ENCODE measurements at regions not wholly inside any gene's neighbourhood (a gene's known extent, or its start where the extent isn't known, plus 50 kb on each side); places are given as distances from the start of the nearest gene placed in this dataset.

- TF ChIP-seq, protein P1, sequence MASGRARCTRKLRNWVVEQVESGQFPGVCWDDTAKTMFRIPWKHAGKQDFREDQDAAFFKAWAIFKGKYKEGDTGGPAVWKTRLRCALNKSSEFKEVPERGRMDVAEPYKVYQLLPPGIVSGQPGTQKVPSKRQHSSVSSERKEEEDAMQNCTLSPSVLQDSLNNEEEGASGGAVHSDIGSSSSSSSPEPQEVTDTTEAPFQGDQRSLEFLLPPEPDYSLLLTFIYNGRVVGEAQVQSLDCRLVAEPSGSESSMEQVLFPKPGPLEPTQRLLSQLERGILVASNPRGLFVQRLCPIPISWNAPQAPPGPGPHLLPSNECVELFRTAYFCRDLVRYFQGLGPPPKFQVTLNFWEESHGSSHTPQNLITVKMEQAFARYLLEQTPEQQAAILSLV (tag; IDR thresholded peaks at IDR 0.05), result peak; percentile 76
- TF ChIP-seq ATF3 (IDR thresholded peaks at IDR 0.05) (peak; percentile 99), ATF3 (CRISPR knock-in tag; conservative IDR thresholded peaks at IDR 0.05) (peak; percentile 91), CTBP1 (IDR thresholded peaks at IDR 0.05; ENCODE audit: borderline replicate concordance) (peak; percentile 99), ZBTB17 (CRISPR knock-in tag; IDR thresholded peaks at IDR 0.05) (no peak), NEUROD1 (IDR thresholded peaks at IDR 0.05; ENCODE audit: borderline replicate concordance, low read depth, low read length, partially characterized antibody) (peak; percentile 28), ATF4 (CRISPR knock-in tag; IDR thresholded peaks at IDR 0.05) (peak; percentile 79), STAG1 (CRISPR knock-in tag; IDR thresholded peaks at IDR 0.05; ENCODE audit: borderline replicate concordance) (peak; percentile 69; the same call in 1 of the 2 replicates), TARDBP (IDR thresholded peaks at IDR 0.05) (peak; percentile 47; the same call in 1 of the 2 replicates), NELFE (IDR thresholded peaks at IDR 0.05; ENCODE audit: insufficient read depth, insufficient read length) (no peak), DPF2 (IDR thresholded peaks at IDR 0.05) (peak; percentile 58; the same call in 1 of the 2 replicates), CBX3 (IDR thresholded peaks at IDR 0.05; ENCODE audit: borderline replicate concordance in 1 of 2, low read length in 2 of 2) (no peak), MAZ (CRISPR knock-in tag; conservative IDR thresholded peaks at IDR 0.05 in 1 of 2, IDR thresholded peaks at IDR 0.05 in 1 of 2) (peak in 1 of 2 experiments; percentile 75; a peak in 2 of 4 replicates), TRIM24 (IDR thresholded peaks at IDR 0.05) (peak; percentile 77 to 85), CBX8 (IDR thresholded peaks at IDR 0.05; ENCODE audit: borderline replicate concordance, extremely low read depth, low read depth, low read length, poor library complexity, severe bottlenecking) (no peak), MECOM (CRISPR knock-in tag; IDR thresholded peaks at IDR 0.05) (peak; percentile 54; the same call in 1 of the 2 replicates), RHOXF2B (CRISPR knock-in tag; conservative IDR thresholded peaks at IDR 0.05) (no peak)
- TF ChIP-seq, protein P2, sequence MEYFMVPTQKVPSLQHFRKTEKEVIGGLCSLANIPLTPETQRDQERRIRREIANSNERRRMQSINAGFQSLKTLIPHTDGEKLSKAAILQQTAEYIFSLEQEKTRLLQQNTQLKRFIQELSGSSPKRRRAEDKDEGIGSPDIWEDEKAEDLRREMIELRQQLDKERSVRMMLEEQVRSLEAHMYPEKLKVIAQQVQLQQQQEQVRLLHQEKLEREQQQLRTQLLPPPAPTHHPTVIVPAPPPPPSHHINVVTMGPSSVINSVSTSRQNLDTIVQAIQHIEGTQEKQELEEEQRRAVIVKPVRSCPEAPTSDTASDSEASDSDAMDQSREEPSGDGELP (CRISPR knock-in tag; IDR thresholded peaks at IDR 0.05; ENCODE audit: borderline replicate concordance), result peak; percentile 83; the same call in 1 of the 2 replicates
- TF ChIP-seq, protein P3, sequence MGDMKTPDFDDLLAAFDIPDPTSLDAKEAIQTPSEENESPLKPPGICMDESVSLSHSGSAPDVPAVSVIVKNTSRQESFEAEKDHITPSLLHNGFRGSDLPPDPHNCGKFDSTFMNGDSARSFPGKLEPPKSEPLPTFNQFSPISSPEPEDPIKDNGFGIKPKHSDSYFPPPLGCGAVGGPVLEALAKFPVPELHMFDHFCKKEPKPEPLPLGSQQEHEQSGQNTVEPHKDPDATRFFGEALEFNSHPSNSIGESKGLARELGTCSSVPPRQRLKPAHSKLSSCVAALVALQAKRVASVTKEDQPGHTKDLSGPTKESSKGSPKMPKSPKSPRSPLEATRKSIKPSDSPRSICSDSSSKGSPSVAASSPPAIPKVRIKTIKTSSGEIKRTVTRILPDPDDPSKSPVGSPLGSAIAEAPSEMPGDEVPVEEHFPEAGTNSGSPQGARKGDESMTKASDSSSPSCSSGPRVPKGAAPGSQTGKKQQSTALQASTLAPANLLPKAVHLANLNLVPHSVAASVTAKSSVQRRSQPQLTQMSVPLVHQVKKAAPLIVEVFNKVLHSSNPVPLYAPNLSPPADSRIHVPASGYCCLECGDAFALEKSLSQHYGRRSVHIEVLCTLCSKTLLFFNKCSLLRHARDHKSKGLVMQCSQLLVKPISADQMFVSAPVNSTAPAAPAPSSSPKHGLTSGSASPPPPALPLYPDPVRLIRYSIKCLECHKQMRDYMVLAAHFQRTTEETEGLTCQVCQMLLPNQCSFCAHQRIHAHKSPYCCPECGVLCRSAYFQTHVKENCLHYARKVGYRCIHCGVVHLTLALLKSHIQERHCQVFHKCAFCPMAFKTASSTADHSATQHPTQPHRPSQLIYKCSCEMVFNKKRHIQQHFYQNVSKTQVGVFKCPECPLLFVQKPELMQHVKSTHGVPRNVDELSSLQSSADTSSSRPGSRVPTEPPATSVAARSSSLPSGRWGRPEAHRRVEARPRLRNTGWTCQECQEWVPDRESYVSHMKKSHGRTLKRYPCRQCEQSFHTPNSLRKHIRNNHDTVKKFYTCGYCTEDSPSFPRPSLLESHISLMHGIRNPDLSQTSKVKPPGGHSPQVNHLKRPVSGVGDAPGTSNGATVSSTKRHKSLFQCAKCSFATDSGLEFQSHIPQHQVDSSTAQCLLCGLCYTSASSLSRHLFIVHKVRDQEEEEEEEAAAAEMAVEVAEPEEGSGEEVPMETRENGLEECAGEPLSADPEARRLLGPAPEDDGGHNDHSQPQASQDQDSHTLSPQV (IDR thresholded peaks at IDR 0.05), result peak; percentile 59; the same call in 1 of the 2 replicates
Measured at GRCh38 chr4:128454281-128454871, 166.8 kb upstream of the PGRMC2 start (continued).
